Fibroblast of upper back skin (primary cell): ENCODE measurements at regions not wholly inside any gene's neighbourhood (a gene's known extent, or its start where the extent isn't known, plus 50 kb on each side); places are given as distances from the start of the nearest gene placed in this dataset.
"Not testable (repeated sequence)": the region's sequence is repeated elsewhere in the genome, so short reads cannot be mapped to it uniquely, and the experiment has no call there.

ENCODE experiments used
- DNase-seq: peaks from one replicate; pipeline ENCODE4 v3.0.0-alpha.2; 2013

GRCh38 chr4:26181616-26182015 lies 139.2 kb upstream of the RBPJ start:
- DNase-seq, result peak; percentile 32

- peak; percentile 25 for DNase-seq
Observed at GRCh38 chr4:26183017-26183416, 137.8 kb upstream of the RBPJ start.

- no peak for DNase-seq
Observed at GRCh38 chr4:26185436-26185835, 135.4 kb upstream of the RBPJ start.

- DNase-seq, result no peak
Observed at GRCh38 chr4:26191353-26191752, 129.5 kb upstream of the RBPJ start.

GRCh38 chr4:26192899-26193869 lies 127.6 kb upstream of the RBPJ start:
- no peak for DNase-seq

GRCh38 chr4:26194764-26195163 lies 126.0 kb upstream of the RBPJ start:
- DNase-seq, result no peak

- no peak for DNase-seq
Observed at GRCh38 chr4:26196567-26196966, 124.2 kb upstream of the RBPJ start.

- peak; percentile 95 for DNase-seq
Observed at GRCh38 chr4:26197018-26197779, 123.6 kb upstream of the RBPJ start.

- not testable (repeated sequence) for DNase-seq
Observed at GRCh38 chr4:26198931-26199330, 121.9 kb upstream of the RBPJ start.

GRCh38 chr4:26199596-26199995 lies 121.2 kb upstream of the RBPJ start:
- no peak for DNase-seq

- peak; percentile 70 for DNase-seq
Observed at GRCh38 chr4:26201120-26201519, 119.7 kb upstream of the RBPJ start.

GRCh38 chr4:26204249-26204825 lies 116.5 kb upstream of the RBPJ start:
- no peak for DNase-seq

GRCh38 chr4:26204911-26205370 lies 115.9 kb upstream of the RBPJ start:
- no peak for DNase-seq

- DNase-seq, result peak; percentile 78
Observed at GRCh38 chr4:26206339-26206738, 114.5 kb upstream of the RBPJ start.

GRCh38 chr4:26206999-26207398 lies 113.8 kb upstream of the RBPJ start:
- DNase-seq, result no peak

- no peak for DNase-seq
Observed at GRCh38 chr4:26207631-26208030, 113.2 kb upstream of the RBPJ start.

- no peak for DNase-seq
Observed at GRCh38 chr4:26208237-26208994, 112.4 kb upstream of the RBPJ start.

GRCh38 chr4:26209378-26209777 lies 111.4 kb upstream of the RBPJ start:
- not testable (repeated sequence) for DNase-seq

GRCh38 chr4:26212528-26212927 lies 108.3 kb upstream of the RBPJ start:
- DNase-seq, result no peak

- no peak for DNase-seq
Observed at GRCh38 chr4:26213317-26213716, 107.5 kb upstream of the RBPJ start.

GRCh38 chr4:26214994-26215393 lies 105.8 kb upstream of the RBPJ start:
- no peak for DNase-seq

- DNase-seq, result no peak
Observed at GRCh38 chr4:26215725-26216124, 105.1 kb upstream of the RBPJ start.

- DNase-seq, result no peak
Observed at GRCh38 chr4:26217481-26217880, 103.3 kb upstream of the RBPJ start.
